ENCODE measurements at regions not wholly inside any gene's neighbourhood (a gene's known extent, or its start where the extent isn't known, plus 50 kb on each side); places are given as distances from the start of the nearest gene placed in this dataset.

- DNase-seq: no peak
These were observed 860.3 kb upstream of the SEMA6D start for GRCh38 chr15:46856839-46857502.

- peak; percentile 1 for DNase-seq
These were observed 859.2 kb upstream of the SEMA6D start for GRCh38 chr15:46858150-46858549.

GRCh38 chr15:46861796-46862195 lies 855.5 kb upstream of the SEMA6D start:
- no peak for DNase-seq

- no peak for DNase-seq
These were observed 852.1 kb upstream of the SEMA6D start for GRCh38 chr15:46865155-46865554.

GRCh38 chr15:46872286-46872980 lies 844.9 kb upstream of the SEMA6D start:
- DNase-seq: no peak

- no peak for DNase-seq
These were observed 844.3 kb upstream of the SEMA6D start for GRCh38 chr15:46872981-46873330.

GRCh38 chr15:46879032-46879770 lies 838.1 kb upstream of the SEMA6D start:
- no peak for DNase-seq

- no peak for DNase-seq
These were observed 836.5 kb upstream of the SEMA6D start for GRCh38 chr15:46880791-46881190.

GRCh38 chr15:46892621-46893160 lies 824.6 kb upstream of the SEMA6D start:
- no peak for DNase-seq

- DNase-seq: no peak
These were observed 822.7 kb upstream of the SEMA6D start for GRCh38 chr15:46894644-46895043.

- DNase-seq: no peak
These were observed 820.0 kb upstream of the SEMA6D start for GRCh38 chr15:46897266-46897665.

GRCh38 chr15:46901001-46901400 lies 816.3 kb upstream of the SEMA6D start:
- DNase-seq: no peak

- no peak for DNase-seq
These were observed 799.5 kb upstream of the SEMA6D start for GRCh38 chr15:46917721-46918252.

GRCh38 chr15:46918462-46919140 lies 798.7 kb upstream of the SEMA6D start:
- DNase-seq: no peak

GRCh38 chr15:46921891-46922290 lies 795.4 kb upstream of the SEMA6D start:
- DNase-seq: no peak

GRCh38 chr15:46930426-46930825 lies 786.9 kb upstream of the SEMA6D start:
- DNase-seq: no peak

- DNase-seq: no peak
These were observed 784.0 kb upstream of the SEMA6D start for GRCh38 chr15:46933332-46933731.

GRCh38 chr15:46934851-46935250 lies 782.5 kb upstream of the SEMA6D start:
- DNase-seq: no peak

GRCh38 chr15:46938169-46938568 lies 779.1 kb upstream of the SEMA6D start:
- DNase-seq: no peak

GRCh38 chr15:46941241-46941640 lies 776.1 kb upstream of the SEMA6D start:
- peak; percentile 64 for DNase-seq

- no peak for DNase-seq
These were observed 770.4 kb upstream of the SEMA6D start for GRCh38 chr15:46946953-46947352.

GRCh38 chr15:46955576-46955975 lies 761.7 kb upstream of the SEMA6D start:
- DNase-seq: no peak
